ENCODE measurements at regions not wholly inside any gene's neighbourhood (a gene's known extent, or its start where the extent isn't known, plus 50 kb on each side); places are given as distances from the start of the nearest gene placed in this dataset.
A peak's percentile ranks its signal among the peaks of the same experiment; 100 is the strongest.

GRCh38 chr7:106776618-106777347 is 88.3 kb upstream of the PIK3CG start:
- no peak for DNase-seq

- DNase-seq = no peak
Measured at GRCh38 chr7:106777674-106778299, 87.3 kb upstream of the PIK3CG start.

- DNase-seq = no peak
Measured at GRCh38 chr7:106778656-106779250, 86.3 kb upstream of the PIK3CG start.

GRCh38 chr7:106779877-106780276 is 85.2 kb upstream of the PIK3CG start:
- DNase-seq = no peak

- DNase-seq = no peak
Measured at GRCh38 chr7:106781007-106781406, 84.1 kb upstream of the PIK3CG start.

- no peak for DNase-seq
Measured at GRCh38 chr7:106781828-106782544, 83.1 kb upstream of the PIK3CG start.

- no peak for DNase-seq
Measured at GRCh38 chr7:106783286-106783685, 81.8 kb upstream of the PIK3CG start.

GRCh38 chr7:106788637-106789036 is 76.4 kb upstream of the PIK3CG start:
- DNase-seq = peak in 1 of 2 donors; percentile 13

GRCh38 chr7:106791526-106791925 is 73.6 kb upstream of the PIK3CG start:
- DNase-seq = no peak

- no peak for DNase-seq
Measured at GRCh38 chr7:106792233-106792926, 72.7 kb upstream of the PIK3CG start.

- DNase-seq = peak; percentile 27 to 61
Measured at GRCh38 chr7:106793015-106793975, 71.8 kb upstream of the PIK3CG start.

- no peak for DNase-seq
Measured at GRCh38 chr7:106794276-106795083, 70.6 kb upstream of the PIK3CG start.

- no peak for DNase-seq
Measured at GRCh38 chr7:106795084-106795876, 69.8 kb upstream of the PIK3CG start.

GRCh38 chr7:106795877-106796231 is 69.2 kb upstream of the PIK3CG start:
- DNase-seq = no peak

GRCh38 chr7:106797937-106798336 is 67.1 kb upstream of the PIK3CG start:
- no peak for DNase-seq

GRCh38 chr7:106802589-106802988 is 62.5 kb upstream of the PIK3CG start:
- no peak for DNase-seq

- DNase-seq = no peak
Measured at GRCh38 chr7:106806556-106806955, 58.5 kb upstream of the PIK3CG start.

GRCh38 chr7:106807474-106807873 is 57.6 kb upstream of the PIK3CG start:
- no peak for DNase-seq

- DNase-seq = no peak
Measured at GRCh38 chr7:106808967-106809635, 56.0 kb upstream of the PIK3CG start.
